GM12878 (cell line): ENCODE measurements at regions not wholly inside any gene's neighbourhood (a gene's known extent, or its start where the extent isn't known, plus 50 kb on each side); places are given as distances from the start of the nearest gene placed in this dataset.

Experiments
- ELK1 ChIP-seq: IDR thresholded peaks from 2 replicates; pipeline ENCODE4 v1.6.1; 2012; ENCODE audit warnings: low read depth, low read length, improper control_type of control experiment
- EP300 ChIP-seq, 2 experiments: fragments of 150-350 bp in 1 of 2; IDR thresholded peaks; 2 replicates each; pipeline ENCODE4 v1.6.1; 2011 to 2012; ENCODE audit warnings: low read depth in 2 of 2, low read length in 2 of 2, borderline replicate concordance in 1 of 2, improper control_type of control experiment in 1 of 2, inconsistent platforms in 1 of 2; ENCODE audit not compliant: control insufficient read depth in 1 of 2
- ETV6 ChIP-seq, 2 experiments: fragments of 450-650 bp in 1 of 2; IDR thresholded peaks in 1 of 2; conservative IDR thresholded peaks in 1 of 2; 2 replicates each; pipeline ENCODE4 v1.6.1; 2014; ENCODE audit warnings: antibody characterized with exemption in 1 of 2, borderline replicate concordance in 1 of 2, low read depth in 1 of 2, mild to moderate bottlenecking in 1 of 2, moderate library complexity in 1 of 2
- NKRF ChIP-seq: fragments of 450-650 bp; conservative IDR thresholded peaks from 2 replicates; pipeline ENCODE4 v1.6.1; 2017; ENCODE audit warnings: mild to moderate bottlenecking, moderate library complexity
- NR2C1 ChIP-seq: fragments of 450-650 bp; IDR thresholded peaks from 2 replicates; pipeline ENCODE4 v1.6.1; 2017; ENCODE audit warnings: antibody characterized with exemption, mild to moderate bottlenecking, moderate library complexity
- NR2C2 ChIP-seq: IDR thresholded peaks from 2 replicates; pipeline ENCODE4 v1.6.1; 2011; ENCODE audit warnings: borderline replicate concordance, low read depth; ENCODE audit not compliant: control insufficient read depth, insufficient read length
- SRF ChIP-seq, 2 experiments: IDR thresholded peaks; 2 replicates each; pipeline ENCODE4 v1.6.1; 2011; ENCODE audit warnings: low read depth in 2 of 2, low read length in 2 of 2, mild to moderate bottlenecking in 1 of 2, moderate library complexity in 1 of 2
- YY1 ChIP-seq: IDR thresholded peaks from 2 replicates; pipeline ENCODE4 v1.6.1; 2011; ENCODE audit warnings: low read depth, mild to moderate bottlenecking, low read length
- TF ChIP-seq, protein P1 (sequence below): fragments of 450-650 bp; IDR thresholded peaks from 2 replicates; pipeline ENCODE4 v1.6.1; 2018; ENCODE audit warnings: borderline replicate concordance, mild to moderate bottlenecking; ENCODE audit not compliant: partially characterized antibody
- TF ChIP-seq, protein P2 (sequence below), 3 experiments: IDR thresholded peaks in 2 of 3; conservative IDR thresholded peaks in 1 of 3; 2 replicates each; pipeline ENCODE4 v1.5.1; 2011; ENCODE audit warnings: low read depth in 3 of 3, low read length in 3 of 3, mild to moderate bottlenecking in 3 of 3, control low read depth in 2 of 3, moderate library complexity in 2 of 3, inconsistent platforms in 1 of 3, mixed read lengths in 1 of 3; ENCODE audit not compliant: control insufficient read depth in 2 of 3, insufficient read depth in 1 of 3; ENCODE audit errors: extremely low read depth in 1 of 3

DNA sequence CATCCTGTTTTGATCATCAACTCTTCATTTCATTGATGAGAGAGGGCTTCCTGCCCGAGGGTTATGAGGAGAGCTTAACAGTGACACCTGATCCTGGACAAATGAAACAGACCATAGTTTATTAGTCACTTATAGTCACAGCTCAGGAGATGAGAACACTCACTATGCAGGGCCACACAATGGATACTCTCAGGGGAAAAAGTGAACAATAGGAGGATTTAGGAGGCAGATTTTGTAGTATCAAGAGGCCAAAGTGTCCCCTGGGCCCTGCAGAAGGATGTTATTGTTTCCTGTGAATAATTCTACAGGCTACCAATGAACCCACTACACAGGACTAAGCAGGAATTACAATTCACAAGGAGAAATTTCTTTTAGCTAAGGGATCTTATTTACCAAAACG, 772.8 kb upstream of the MAN1A1 start:
- TF ChIP-seq YY1 (no peak), NR2C2 (no peak), ETV6 (conservative IDR thresholded peaks at IDR 0.05 in 1 of 2, IDR thresholded peaks at IDR 0.05 in 1 of 2; ENCODE audit: borderline replicate concordance in 1 of 2, low read depth in 1 of 2) (no peak), NKRF (no peak), EP300 (IDR thresholded peaks at IDR 0.05; ENCODE audit: borderline replicate concordance in 1 of 2, control insufficient read depth in 1 of 2, low read depth in 2 of 2, low read length in 2 of 2) (no peak), ELK1 (no peak), SRF (IDR thresholded peaks at IDR 0.05; ENCODE audit: low read depth in 2 of 2, low read length in 2 of 2) (no peak), NR2C1 (no peak)
- TF ChIP-seq, protein P1, sequence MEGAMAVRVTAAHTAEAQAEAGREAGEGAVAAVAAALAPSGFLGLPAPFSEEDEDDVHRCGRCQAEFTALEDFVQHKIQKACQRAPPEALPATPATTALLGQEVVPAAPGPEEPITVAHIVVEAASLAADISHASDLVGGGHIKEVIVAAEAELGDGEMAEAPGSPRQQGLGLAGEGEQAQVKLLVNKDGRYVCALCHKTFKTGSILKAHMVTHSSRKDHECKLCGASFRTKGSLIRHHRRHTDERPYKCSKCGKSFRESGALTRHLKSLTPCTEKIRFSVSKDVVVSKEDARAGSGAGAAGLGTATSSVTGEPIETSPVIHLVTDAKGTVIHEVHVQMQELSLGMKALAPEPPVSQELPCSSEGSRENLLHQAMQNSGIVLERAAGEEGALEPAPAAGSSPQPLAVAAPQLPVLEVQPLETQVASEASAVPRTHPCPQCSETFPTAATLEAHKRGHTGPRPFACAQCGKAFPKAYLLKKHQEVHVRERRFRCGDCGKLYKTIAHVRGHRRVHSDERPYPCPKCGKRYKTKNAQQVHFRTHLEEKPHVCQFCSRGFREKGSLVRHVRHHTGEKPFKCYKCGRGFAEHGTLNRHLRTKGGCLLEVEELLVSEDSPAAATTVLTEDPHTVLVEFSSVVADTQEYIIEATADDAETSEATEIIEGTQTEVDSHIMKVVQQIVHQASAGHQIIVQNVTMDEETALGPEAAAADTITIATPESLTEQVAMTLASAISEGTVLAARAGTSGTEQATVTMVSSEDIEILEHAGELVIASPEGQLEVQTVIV = no peak
- TF ChIP-seq, protein P2, sequence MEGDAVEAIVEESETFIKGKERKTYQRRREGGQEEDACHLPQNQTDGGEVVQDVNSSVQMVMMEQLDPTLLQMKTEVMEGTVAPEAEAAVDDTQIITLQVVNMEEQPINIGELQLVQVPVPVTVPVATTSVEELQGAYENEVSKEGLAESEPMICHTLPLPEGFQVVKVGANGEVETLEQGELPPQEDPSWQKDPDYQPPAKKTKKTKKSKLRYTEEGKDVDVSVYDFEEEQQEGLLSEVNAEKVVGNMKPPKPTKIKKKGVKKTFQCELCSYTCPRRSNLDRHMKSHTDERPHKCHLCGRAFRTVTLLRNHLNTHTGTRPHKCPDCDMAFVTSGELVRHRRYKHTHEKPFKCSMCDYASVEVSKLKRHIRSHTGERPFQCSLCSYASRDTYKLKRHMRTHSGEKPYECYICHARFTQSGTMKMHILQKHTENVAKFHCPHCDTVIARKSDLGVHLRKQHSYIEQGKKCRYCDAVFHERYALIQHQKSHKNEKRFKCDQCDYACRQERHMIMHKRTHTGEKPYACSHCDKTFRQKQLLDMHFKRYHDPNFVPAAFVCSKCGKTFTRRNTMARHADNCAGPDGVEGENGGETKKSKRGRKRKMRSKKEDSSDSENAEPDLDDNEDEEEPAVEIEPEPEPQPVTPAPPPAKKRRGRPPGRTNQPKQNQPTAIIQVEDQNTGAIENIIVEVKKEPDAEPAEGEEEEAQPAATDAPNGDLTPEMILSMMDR (IDR thresholded peaks at IDR 0.05 in 2 of 3, conservative IDR thresholded peaks at IDR 0.05 in 1 of 3; ENCODE audit: control insufficient read depth in 2 of 3, extremely low read depth in 1 of 3, insufficient read depth in 1 of 3, low read depth in 3 of 3, low read length in 3 of 3) = no peak
